DND-41 (cell line): ENCODE measurements at regions not wholly inside any gene's neighbourhood (a gene's known extent, or its start where the extent isn't known, plus 50 kb on each side); places are given as distances from the start of the nearest gene placed in this dataset.

Source experiments
- ATAC-seq: fragments of 200-7000 bp; cut with Tn5 transposase; 3 replicates; pipeline ENCODE4 v1.9.1; 2021; ENCODE audit warnings: low read depth; ENCODE audit not compliant: insufficient read depth
- DNase-seq: peaks from one replicate; pipeline ENCODE4 v3.0.0-alpha.2; 2020
- H2AFZ ChIP-seq: 2 replicates; pipeline ENCODE4 v1.6.0; 2012; ENCODE audit warnings: low read depth, low read length
- H3K27ac ChIP-seq: 2 replicates; pipeline ENCODE4 v1.5.1; 2012; ENCODE audit warnings: low read length, inconsistent platforms
- H3K27me3 ChIP-seq: fragments of 200-600 bp; sonication (generic); 2 replicates; pipeline ENCODE4 v1.6.0; 2012; ENCODE audit warnings: low read length, mild to moderate bottlenecking, inconsistent platforms; ENCODE audit not compliant: insufficient read depth, poor library complexity
- H3K36me3 ChIP-seq: 2 replicates; pipeline ENCODE4 v1.5.1; 2012; ENCODE audit warnings: low read length, inconsistent platforms; ENCODE audit not compliant: insufficient read depth
- H3K4me1 ChIP-seq: 2 replicates; pipeline ENCODE4 v1.5.1; 2012; ENCODE audit warnings: mild to moderate bottlenecking, low read length; ENCODE audit not compliant: insufficient read depth
- H3K4me2 ChIP-seq: 2 replicates; pipeline ENCODE4 v1.6.0; 2012; ENCODE audit warnings: mild to moderate bottlenecking, moderate library complexity, low read length, inconsistent platforms; ENCODE audit not compliant: insufficient read depth
- H3K4me3 ChIP-seq, 2 experiments: fragments of 200-600 bp in 1 of 2; shearing (Covaris generic) in 1 of 2; 2 replicates each; pipeline ENCODE4 v1.5.1; 2012 to 2016; ENCODE audit warnings: inconsistent platforms in 2 of 2, low read length in 2 of 2, mild to moderate bottlenecking in 2 of 2, low read depth in 1 of 2, moderate library complexity in 1 of 2
- H3K79me2 ChIP-seq: 2 replicates; pipeline ENCODE4 v1.6.0; 2012; ENCODE audit warnings: low read length, inconsistent platforms; ENCODE audit not compliant: insufficient read depth
- H3K9ac ChIP-seq: 2 replicates; pipeline ENCODE4 v1.6.0; 2012; ENCODE audit warnings: low read depth, mild to moderate bottlenecking, inconsistent platforms, low read length, moderate library complexity
- H3K9me3 ChIP-seq: 2 replicates; pipeline ENCODE4 v1.5.1; 2012; ENCODE audit warnings: low read length, moderate library complexity, mild to moderate bottlenecking, inconsistent platforms; ENCODE audit not compliant: insufficient read depth, severe bottlenecking
- H4K20me1 ChIP-seq: 2 replicates; pipeline ENCODE4 v1.6.0; 2012; ENCODE audit warnings: low read length; ENCODE audit not compliant: insufficient read depth
- CTCF ChIP-seq: IDR thresholded peaks from 2 replicates; pipeline ENCODE4 v1.5.1; 2012; ENCODE audit warnings: borderline replicate concordance, low read length, moderate library complexity, mild to moderate bottlenecking; ENCODE audit not compliant: poor library complexity, severe bottlenecking; ENCODE audit errors: extremely low read depth
- EZH2 ChIP-seq: IDR thresholded peaks from 3 replicates; pipeline ENCODE4 v1.6.1; 2012; ENCODE audit warnings: borderline replicate concordance, low read depth, mild to moderate bottlenecking, moderate library complexity, low read length, inconsistent platforms; ENCODE audit not compliant: severe bottlenecking

- ATAC-seq (no peak), DNase-seq (no peak)
- TF ChIP-seq CTCF (no peak), EZH2 (no peak)
- no peak overlapping the region for H3K9ac ChIP-seq
- H3K4me3 ChIP-seq: no peak overlapping the region
- no peaks in the 10 kb centered on the region for H3K4me1 ChIP-seq
- H2AFZ ChIP-seq: no peak overlapping the region
- no peaks in the 10 kb centered on the region for H4K20me1 ChIP-seq
- no peak overlapping the region for H3K4me2 ChIP-seq
- H3K27ac ChIP-seq: no peak overlapping the region
- no peaks in the 10 kb centered on the region for H3K27me3 ChIP-seq
- no peaks in the 10 kb centered on the region for H3K36me3 ChIP-seq
- no peaks in the 10 kb centered on the region for H3K79me2 ChIP-seq
- H3K9me3 ChIP-seq: no peaks in the 10 kb centered on the region
Measured at GRCh38 chr17:52524096-52524637, 365.7 kb upstream of the CA10 start.

GRCh38 chr17:52517176-52517575 lies 358.7 kb upstream of the CA10 start:
- H3K9me3 ChIP-seq: no peaks in the 10 kb centered on the region
- H3K4me2 ChIP-seq: no peak overlapping the region
- no peak overlapping the region for H3K27ac ChIP-seq
- no peak overlapping the region for H3K4me3 ChIP-seq
- ATAC-seq: no peak
- no peaks in the 10 kb centered on the region for H3K79me2 ChIP-seq
- H3K27me3 ChIP-seq: no peaks in the 10 kb centered on the region
- H2AFZ ChIP-seq: no peak overlapping the region
- H3K4me1 ChIP-seq: no peaks in the 10 kb centered on the region
- H3K36me3 ChIP-seq: no peaks in the 10 kb centered on the region
- DNase-seq: no peak
- no peaks in the 10 kb centered on the region for H4K20me1 ChIP-seq
- H3K9ac ChIP-seq: no peak overlapping the region
- TF ChIP-seq EZH2: no peak
- TF ChIP-seq CTCF: no peak

GRCh38 chr17:52515927-52516326 lies 357.4 kb upstream of the CA10 start:
- Histone ChIP-seq H4K20me1 (no peaks in the 10 kb centered on the region), H3K36me3 (no peaks in the 10 kb centered on the region), H3K27ac (no peak overlapping the region), H3K9ac (no peak overlapping the region), H3K4me2 (no peak overlapping the region), H3K79me2 (no peaks in the 10 kb centered on the region), H3K9me3 (no peaks in the 10 kb centered on the region), H3K27me3 (no peaks in the 10 kb centered on the region), H2AFZ (no peak overlapping the region), H3K4me1 (no peaks in the 10 kb centered on the region), H3K4me3 (no peak overlapping the region)
- no peak for TF ChIP-seq EZH2
- no peak for TF ChIP-seq CTCF
- ATAC-seq (no peak), DNase-seq (no peak)

GRCh38 chr17:52505601-52506000 lies 347.1 kb upstream of the CA10 start:
- Histone ChIP-seq H3K4me2 (no peak overlapping the region), H3K27ac (no peak overlapping the region), H3K36me3 (no peaks in the 10 kb centered on the region), H3K79me2 (no peaks in the 10 kb centered on the region), H2AFZ (no peak overlapping the region), H3K4me1 (no peaks in the 10 kb centered on the region), H3K9ac (no peak overlapping the region), H3K9me3 (no peaks in the 10 kb centered on the region), H4K20me1 (no peaks in the 10 kb centered on the region), H3K4me3 (no peak overlapping the region), H3K27me3 (no peaks in the 10 kb centered on the region)
- ATAC-seq (no peak), DNase-seq (no peak)
- TF ChIP-seq CTCF (no peak), EZH2 (no peak)
